Tibial nerve (tissue), 4 donors: ENCODE measurements at regions not wholly inside any gene's neighbourhood (a gene's known extent, or its start where the extent isn't known, plus 50 kb on each side); places are given as distances from the start of the nearest gene placed in this dataset.

Source experiments
- EP300 ChIP-seq, 2 donors: sonication (generic); formaldehyde crosslinking; IDR thresholded peaks; one replicate each; pipeline ENCODE4 v1.6.1; 2017; ENCODE audit warnings: antibody characterized with exemption in 2 of 2, mild to moderate bottlenecking in 1 of 2
- TF ChIP-seq, protein P1 (sequence below), 5 experiments: fragments of 200-600 bp in 3 of 5; fragments of 450-650 bp in 2 of 5; sonication (generic) in 3 of 5; IDR thresholded peaks; one replicate each; pipeline ENCODE4 v1.5.1; 2016 to 2019; ENCODE audit warnings: antibody characterized with exemption in 5 of 5, mild to moderate bottlenecking in 3 of 5, moderate library complexity in 2 of 5

DNA sequence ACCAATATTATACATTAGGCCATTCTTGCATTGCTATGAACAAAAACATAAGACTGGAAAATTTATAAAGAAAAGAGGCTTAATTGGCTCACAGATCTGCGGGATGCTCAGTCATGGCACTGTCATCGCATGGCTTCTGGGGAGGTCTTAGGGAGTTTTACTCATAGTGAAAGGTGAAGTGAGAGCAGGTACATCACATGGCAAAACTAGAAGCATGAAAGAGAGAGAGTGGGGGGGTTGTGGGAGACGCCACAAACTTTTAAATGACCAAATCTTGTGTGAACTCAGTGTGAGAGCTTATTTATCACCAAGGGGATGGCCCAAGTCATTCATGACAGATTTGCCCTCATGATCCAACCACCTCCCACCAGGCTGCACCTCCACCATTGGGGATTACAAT lies 398.3 kb upstream of the EDIL3 start:
- TF ChIP-seq, protein P1, sequence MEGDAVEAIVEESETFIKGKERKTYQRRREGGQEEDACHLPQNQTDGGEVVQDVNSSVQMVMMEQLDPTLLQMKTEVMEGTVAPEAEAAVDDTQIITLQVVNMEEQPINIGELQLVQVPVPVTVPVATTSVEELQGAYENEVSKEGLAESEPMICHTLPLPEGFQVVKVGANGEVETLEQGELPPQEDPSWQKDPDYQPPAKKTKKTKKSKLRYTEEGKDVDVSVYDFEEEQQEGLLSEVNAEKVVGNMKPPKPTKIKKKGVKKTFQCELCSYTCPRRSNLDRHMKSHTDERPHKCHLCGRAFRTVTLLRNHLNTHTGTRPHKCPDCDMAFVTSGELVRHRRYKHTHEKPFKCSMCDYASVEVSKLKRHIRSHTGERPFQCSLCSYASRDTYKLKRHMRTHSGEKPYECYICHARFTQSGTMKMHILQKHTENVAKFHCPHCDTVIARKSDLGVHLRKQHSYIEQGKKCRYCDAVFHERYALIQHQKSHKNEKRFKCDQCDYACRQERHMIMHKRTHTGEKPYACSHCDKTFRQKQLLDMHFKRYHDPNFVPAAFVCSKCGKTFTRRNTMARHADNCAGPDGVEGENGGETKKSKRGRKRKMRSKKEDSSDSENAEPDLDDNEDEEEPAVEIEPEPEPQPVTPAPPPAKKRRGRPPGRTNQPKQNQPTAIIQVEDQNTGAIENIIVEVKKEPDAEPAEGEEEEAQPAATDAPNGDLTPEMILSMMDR (IDR thresholded peaks at IDR 0.05): no peak
- no peak for TF ChIP-seq EP300 (IDR thresholded peaks at IDR 0.05)
